ENCODE measurements at regions not wholly inside any gene's neighbourhood (a gene's known extent, or its start where the extent isn't known, plus 50 kb on each side); places are given as distances from the start of the nearest gene placed in this dataset.
"Not testable (repeated sequence)": the region's sequence is repeated elsewhere in the genome, so short reads cannot be mapped to it uniquely, and the experiment has no call there.

- no peak for DNase-seq (ENCODE audit: low spot score)
These were observed 365.3 kb upstream of the TCF4 start for GRCh38 chr18:55953326-55953725.

GRCh38 chr18:55951738-55952137 is 363.7 kb upstream of the TCF4 start:
- DNase-seq (ENCODE audit: low spot score) = not testable (repeated sequence)

GRCh38 chr18:55950379-55951166 is 362.6 kb upstream of the TCF4 start:
- DNase-seq (ENCODE audit: low spot score) = no peak

GRCh38 chr18:55934821-55935220 is 346.8 kb upstream of the TCF4 start:
- no peak for DNase-seq (ENCODE audit: low spot score)

GRCh38 chr18:55932675-55933074 is 344.7 kb upstream of the TCF4 start:
- DNase-seq (ENCODE audit: low spot score) = no peak

- DNase-seq (ENCODE audit: low spot score) = no peak
These were observed 339.8 kb upstream of the TCF4 start for GRCh38 chr18:55927831-55928230.

- no peak for DNase-seq (ENCODE audit: low spot score)
These were observed 337.8 kb upstream of the TCF4 start for GRCh38 chr18:55925772-55926171.

GRCh38 chr18:55920063-55920462 is 332.1 kb upstream of the TCF4 start:
- no peak for DNase-seq (ENCODE audit: low spot score)

GRCh38 chr18:55918444-55918843 is 330.5 kb upstream of the TCF4 start:
- DNase-seq (ENCODE audit: low spot score) = no peak

GRCh38 chr18:55912919-55913318 is 324.9 kb upstream of the TCF4 start:
- DNase-seq (ENCODE audit: low spot score) = no peak

GRCh38 chr18:55912071-55912470 is 324.1 kb upstream of the TCF4 start:
- no peak for DNase-seq (ENCODE audit: low spot score)

- no peak for DNase-seq (ENCODE audit: low spot score)
These were observed 322.3 kb upstream of the TCF4 start for GRCh38 chr18:55910296-55910695.

- DNase-seq (ENCODE audit: low spot score) = no peak
These were observed 320.9 kb upstream of the TCF4 start for GRCh38 chr18:55908901-55909366.

GRCh38 chr18:55907453-55908175 is 319.6 kb upstream of the TCF4 start:
- no peak for DNase-seq (ENCODE audit: low spot score)

GRCh38 chr18:55906536-55906935 is 318.5 kb upstream of the TCF4 start:
- no peak for DNase-seq (ENCODE audit: low spot score)

GRCh38 chr18:55903911-55904310 is 315.9 kb upstream of the TCF4 start:
- no peak for DNase-seq (ENCODE audit: low spot score)

GRCh38 chr18:55900380-55900779 is 312.4 kb upstream of the TCF4 start:
- DNase-seq (ENCODE audit: low spot score) = no peak

- DNase-seq (ENCODE audit: low spot score) = no peak
These were observed 309.2 kb upstream of the TCF4 start for GRCh38 chr18:55897091-55897689.

GRCh38 chr18:55893948-55894347 is 306.0 kb upstream of the TCF4 start:
- no peak for DNase-seq (ENCODE audit: low spot score)

- DNase-seq (ENCODE audit: low spot score) = not testable (repeated sequence)
These were observed 305.1 kb upstream of the TCF4 start for GRCh38 chr18:55892862-55893813.

GRCh38 chr18:55886886-55887285 is 298.9 kb upstream of the TCF4 start:
- DNase-seq (ENCODE audit: low spot score) = no peak

- DNase-seq (ENCODE audit: low spot score) = no peak
These were observed 296.5 kb upstream of the TCF4 start for GRCh38 chr18:55884498-55884897.
